ENCODE measurements at regions not wholly inside any gene's neighbourhood (a gene's known extent, or its start where the extent isn't known, plus 50 kb on each side); places are given as distances from the start of the nearest gene placed in this dataset.
A peak's percentile ranks its signal among the peaks of the same experiment; 100 is the strongest.

DNA sequence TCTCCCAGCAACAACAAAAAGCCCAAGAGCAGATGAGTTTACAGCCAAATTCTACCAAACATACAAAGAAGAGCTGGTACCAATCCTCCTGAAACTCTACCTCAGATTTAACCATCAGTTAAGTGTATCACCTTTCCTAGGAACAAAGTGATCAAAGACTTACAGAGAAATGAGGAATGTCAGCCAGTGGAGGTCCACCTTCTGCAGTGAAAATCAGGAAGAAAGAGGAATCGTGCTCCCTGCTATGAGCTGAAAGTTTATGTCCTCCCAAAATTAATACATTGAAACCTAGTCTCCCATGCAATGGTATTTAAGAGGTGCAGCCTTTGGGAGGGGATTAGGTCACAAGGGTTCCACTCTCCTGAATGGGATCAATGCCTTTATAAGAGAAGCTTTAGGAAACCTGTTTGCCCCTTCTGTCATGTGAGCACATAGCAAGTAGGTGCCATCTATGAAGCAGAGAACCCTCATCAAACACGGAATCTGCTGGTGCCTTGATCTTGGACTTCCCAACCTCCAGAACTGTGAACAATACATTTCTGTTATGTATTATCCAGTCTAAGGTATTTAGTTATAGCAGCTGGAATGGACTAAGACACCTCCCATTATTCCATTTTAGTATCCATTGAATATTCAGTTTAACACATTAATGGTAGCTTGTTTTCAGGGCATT is 139.0 kb upstream of the FZD8 start:
- Histone ChIP-seq H3K36me3 (ENCODE audit: control insufficient read depth in 2 of 4, insufficient read depth in 4 of 4, low read length in 3 of 4) (no peaks in the 10 kb centered on the region), H3K18ac (ENCODE audit: extremely low read depth, low read length) (no peak overlapping the region), H3K23me2 (ENCODE audit: low read depth, low read length) (no peaks in the 10 kb centered on the region), H2BK120ac (replicated peaks; ENCODE audit: low read depth, low read length) (no peak overlapping the region), H4K20me1 (replicated peaks in 1 of 2; ENCODE audit: control insufficient read depth in 1 of 2, insufficient read depth in 2 of 2, low read length in 2 of 2) (no peaks in the 10 kb centered on the region), H2AFZ (ENCODE audit: low read length) (no peak overlapping the region), H2BK15ac (ENCODE audit: low read length) (no peak overlapping the region), H3K4me2 (ENCODE audit: insufficient read depth in 1 of 2, low read depth in 2 of 2, low read length in 2 of 2) (no peak overlapping the region), H3K4me3 (ENCODE audit: extremely low read depth in 1 of 4, insufficient read depth in 2 of 4, low read depth in 3 of 4, low read length in 4 of 4) (no peak overlapping the region), H2BK5ac (ENCODE audit: low read depth, low read length) (no peak overlapping the region), H3K23ac (ENCODE audit: insufficient read length) (no peak overlapping the region), H2AK5ac (ENCODE audit: low read depth, low read length) (no peak overlapping the region), H3K56ac (replicated peaks; ENCODE audit: insufficient read length, low read depth, low read length) (no peak overlapping the region), H3K79me2 (ENCODE audit: control insufficient read depth in 1 of 2, insufficient read depth in 2 of 2, low read length in 2 of 2) (no peaks in the 10 kb centered on the region), H3K4ac (replicated peaks; ENCODE audit: insufficient read length, low read depth, low read length) (no peak overlapping the region), H2BK12ac (ENCODE audit: low read depth, low read length) (no peak overlapping the region), H3K9ac (replicated peaks in 1 of 4; ENCODE audit: extremely low read depth in 1 of 4, low read depth in 3 of 4, low read length in 3 of 4) (no peak overlapping the region), H3K27me3 (replicated peaks in 1 of 4; ENCODE audit: control insufficient read depth in 3 of 4, extremely low read depth in 1 of 4, insufficient read depth in 3 of 4, low read length in 3 of 4) (no peaks in the 10 kb centered on the region), H4K91ac (replicated peaks; ENCODE audit: insufficient read length, low read length) (no peak overlapping the region), H3K9me3 (ENCODE audit: insufficient read depth in 2 of 2, low read depth in 1 of 2, low read length in 1 of 2) (no peaks in the 10 kb centered on the region), H4K8ac (ENCODE audit: extremely low read depth, insufficient read depth, low read length) (no peak overlapping the region), H4K5ac (ENCODE audit: insufficient read length, low read depth, low read length) (no peak overlapping the region), H3K4me1 (replicated peaks in 1 of 4; ENCODE audit: control insufficient read depth in 3 of 4, insufficient read depth in 4 of 4, low read length in 3 of 4) (peaks cover 0 to 9% (median 2%) of the 10 kb centered on the region in 4 experiments; a peak in 2 of 7 replicates), H2BK20ac (ENCODE audit: low read length) (no peak overlapping the region), H3K79me1 (ENCODE audit: low read depth, low read length) (no peaks in the 10 kb centered on the region), H3K27ac (ENCODE audit: low read depth, low read length) (no peak overlapping the region), H3K14ac (ENCODE audit: insufficient read length) (no peak overlapping the region)
- peak; percentile 28 for FAIRE-seq
- no peak for DNase-seq (ENCODE audit: low read depth in 1 of 2, low spot score in 2 of 2)
- CTCF ChIA-PET (ENCODE audit: partially characterized antibody) = interaction anchor here (0.6 to 3.1 kb wide), 31 partner anchors 8 to 998 kb away, joined by 3 to 21 read pairs (median 4); no protein-coding TSS in a partner anchor
- TF ChIP-seq SRF (IDR thresholded peaks at IDR 0.05; ENCODE audit: low read depth, low read length) (no peak), CBX5 (IDR thresholded peaks at IDR 0.05; ENCODE audit: low read depth, low read length) (no peak), SUZ12 (IDR thresholded peaks at IDR 0.05; ENCODE audit: low read length) (no peak), EGR1 (IDR thresholded peaks at IDR 0.05; ENCODE audit: borderline replicate concordance, low read depth, low read length) (no peak), SAP30 (IDR thresholded peaks at IDR 0.05; ENCODE audit: insufficient read depth, insufficient replicate concordance, low read length) (no peak), EP300 (IDR thresholded peaks at IDR 0.05; ENCODE audit: borderline replicate concordance in 1 of 2, low read depth in 2 of 2, low read length in 2 of 2) (no peak), POLR2AphosphoS5 (IDR thresholded peaks at IDR 0.05; ENCODE audit: low read depth, low read length) (no peak), SP4 (IDR thresholded peaks at IDR 0.05; ENCODE audit: low read length) (no peak)
- TF ChIP-seq, protein P1, sequence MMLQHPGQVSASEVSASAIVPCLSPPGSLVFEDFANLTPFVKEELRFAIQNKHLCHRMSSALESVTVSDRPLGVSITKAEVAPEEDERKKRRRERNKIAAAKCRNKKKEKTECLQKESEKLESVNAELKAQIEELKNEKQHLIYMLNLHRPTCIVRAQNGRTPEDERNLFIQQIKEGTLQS (IDR thresholded peaks at IDR 0.05; ENCODE audit: insufficient read depth, low read depth, low read length) = no peak
- POLR2A ChIA-PET (ENCODE audit: partially characterized antibody) = no interaction called here
- 90% methylated on average over 2 of the region's 2 CpGs; no CpG with 5 or more reads in 1 of the 2 experiments for WGBS, 2 experiments (ENCODE audit: extremely low coverage in 1 of 2, insufficient coverage in 1 of 2, insufficient read length in 1 of 2, insufficient replicate concordance in 2 of 2, low coverage in 1 of 2, low lambda C conversion rate in 2 of 2, missing lambda C conversion rate in 1 of 2)
